KBM-7 (cell line): ENCODE measurements at regions not wholly inside any gene's neighbourhood (a gene's known extent, or its start where the extent isn't known, plus 50 kb on each side); places are given as distances from the start of the nearest gene placed in this dataset.
"Not testable (repeated sequence)": the region's sequence is repeated elsewhere in the genome, so short reads cannot be mapped to it uniquely, and the experiment has no call there.

ENCODE experiments used
- DNase-seq: peaks from one replicate; pipeline ENCODE4 v3.0.0-alpha.2; 2015
- in situ Hi-C: fragments of 300-500 bp; cut with MboI; formaldehyde crosslinking; loops from 2 replicates; pipeline ENCODE4 v1.14.3; 2020; ENCODE audit warnings: low sequenced_read_pairs, low pct_unique_long_range_greater_than_20kb, mixed read lengths

DNA sequence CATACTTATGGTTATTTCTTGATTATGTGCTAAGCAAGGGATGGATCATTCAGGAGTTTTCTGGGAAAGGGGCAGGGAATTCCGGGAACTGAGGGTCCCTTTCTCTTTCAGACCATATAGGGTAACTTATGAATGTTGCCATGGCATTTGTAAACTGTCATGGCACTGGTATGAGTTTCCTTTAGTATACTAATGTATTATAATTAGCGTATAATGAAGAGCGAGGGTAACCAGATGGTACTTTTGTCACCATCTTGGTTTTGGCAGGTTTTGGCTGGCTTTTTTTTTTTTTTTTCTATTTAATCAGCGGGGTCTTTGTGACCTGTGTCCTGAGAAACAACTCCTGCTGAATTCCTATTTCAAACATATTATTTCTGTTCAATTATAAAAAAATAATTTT lies 237.6 kb upstream of the PTER start:
- in situ Hi-C loops: no loop called here
- no peak for DNase-seq

DNA sequence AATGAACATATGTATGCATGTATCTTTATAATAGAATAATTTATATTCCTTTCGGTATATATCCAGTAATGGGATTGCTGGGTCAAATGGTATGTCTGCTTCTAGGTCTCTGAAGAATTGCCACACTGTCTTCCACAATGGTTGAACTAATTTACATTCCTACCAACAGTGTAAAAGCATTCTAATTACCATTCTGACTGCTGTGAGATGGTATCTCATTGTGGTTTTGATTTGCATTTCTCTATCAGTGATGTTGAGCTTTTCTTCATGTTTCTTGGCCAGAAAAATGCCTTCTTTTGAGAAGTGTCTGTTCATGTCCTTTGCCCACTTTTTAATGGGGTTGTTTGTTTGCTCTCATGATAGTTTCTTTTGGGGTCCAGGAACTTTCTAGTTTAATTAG lies 213.2 kb upstream of the PTER start:
- in situ Hi-C loops, DNase-seq: not testable (repeated sequence)

DNA sequence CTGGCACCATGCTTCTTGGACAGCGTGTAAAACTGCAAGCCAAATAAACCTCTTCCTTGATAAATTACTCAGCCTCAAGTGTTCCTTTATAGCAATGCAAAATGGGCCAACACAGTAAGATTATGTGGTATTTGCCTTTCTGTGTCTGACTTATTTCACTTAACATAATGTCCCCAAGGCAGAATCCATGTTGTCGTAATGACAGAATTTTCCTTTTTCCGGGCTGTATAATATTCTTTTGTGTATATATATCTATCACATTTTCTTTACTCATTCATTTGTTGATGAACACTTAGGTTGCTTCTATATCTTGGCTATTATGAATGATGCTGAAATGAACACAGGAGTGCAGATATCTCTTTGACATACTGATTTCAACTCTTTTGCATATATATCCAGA lies 209.1 kb upstream of the PTER start:
- in situ Hi-C loops: no loop called here
- DNase-seq: no peak

DNA sequence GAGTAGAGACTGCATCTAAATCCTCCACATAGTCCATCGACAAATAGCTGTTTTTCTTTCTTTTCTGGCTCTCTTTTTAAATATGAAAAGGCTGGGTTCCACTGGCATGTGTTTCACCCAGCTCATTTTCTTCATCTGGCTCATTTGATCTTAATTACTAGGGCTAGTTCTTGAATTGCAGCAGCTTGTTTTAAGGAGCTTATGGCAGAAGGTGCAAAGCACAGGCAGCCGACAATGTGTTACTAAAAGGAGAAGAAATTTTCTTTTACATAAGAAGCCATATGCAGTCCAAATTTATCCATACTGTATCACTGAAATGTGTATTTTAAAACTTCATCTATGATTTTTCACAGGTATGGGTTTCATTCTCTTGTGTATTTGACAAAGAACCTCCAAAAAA lies 205.6 kb upstream of the PTER start:
- in situ Hi-C loops: no loop called here
- DNase-seq: no peak

DNA sequence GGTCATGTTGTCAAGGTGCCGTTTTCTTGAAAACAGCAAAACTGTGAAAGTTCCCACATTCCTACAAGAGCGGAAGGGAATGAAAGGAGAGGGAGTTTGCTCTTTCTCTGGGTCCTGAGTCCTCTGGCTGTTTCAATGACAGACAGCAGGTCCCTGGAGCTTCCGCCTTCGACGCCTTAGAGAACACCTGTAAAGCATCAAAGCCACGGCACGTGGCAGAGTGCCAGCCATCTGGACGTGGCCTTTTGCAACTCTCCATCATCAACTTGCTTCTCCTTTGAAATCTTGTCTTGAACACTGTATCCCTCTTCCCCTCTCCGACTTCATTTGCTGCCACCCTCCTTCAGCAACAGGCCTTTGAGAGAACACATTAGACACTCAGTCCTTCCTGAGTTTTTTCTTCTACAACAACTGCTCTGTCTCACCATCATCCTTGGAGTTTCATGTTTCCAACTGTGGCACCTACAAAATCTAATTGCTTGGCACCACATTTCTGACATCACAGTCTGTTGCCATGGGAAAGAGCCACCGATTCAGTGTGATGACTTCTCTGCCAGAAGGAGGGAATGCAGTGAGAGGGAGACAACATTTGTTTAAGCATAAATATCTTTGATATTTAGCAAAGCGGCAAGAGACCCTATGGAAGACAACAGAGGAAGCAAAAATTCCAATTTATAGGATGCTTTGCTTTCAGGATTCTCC lies 204.9 kb upstream of the PTER start:
- in situ Hi-C loops: no loop called here

DNA sequence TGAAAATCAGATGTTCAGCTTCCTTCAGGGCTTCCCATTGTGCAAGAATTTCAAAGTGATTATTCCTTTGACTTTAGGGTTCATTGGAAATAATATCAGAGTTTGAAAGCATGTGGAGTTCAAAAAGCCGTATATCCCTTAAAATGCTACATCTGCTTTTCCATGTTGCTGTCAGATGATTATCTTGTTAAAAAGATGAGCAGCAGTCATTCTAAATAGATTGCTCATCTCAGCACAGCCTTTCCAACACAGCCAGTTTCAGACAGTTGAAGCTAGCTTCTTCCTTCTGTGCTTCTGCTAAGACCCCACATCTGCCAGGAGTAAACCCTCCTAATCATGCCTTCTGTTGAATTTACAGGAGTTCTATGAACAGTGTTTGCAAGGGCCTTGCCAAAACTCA lies 204.4 kb upstream of the PTER start:
- in situ Hi-C loops: no loop called here
- no peak for DNase-seq

More for the DNA sequence above, 204.9 kb upstream of the PTER start:
- DNase-seq: no peak

DNA sequence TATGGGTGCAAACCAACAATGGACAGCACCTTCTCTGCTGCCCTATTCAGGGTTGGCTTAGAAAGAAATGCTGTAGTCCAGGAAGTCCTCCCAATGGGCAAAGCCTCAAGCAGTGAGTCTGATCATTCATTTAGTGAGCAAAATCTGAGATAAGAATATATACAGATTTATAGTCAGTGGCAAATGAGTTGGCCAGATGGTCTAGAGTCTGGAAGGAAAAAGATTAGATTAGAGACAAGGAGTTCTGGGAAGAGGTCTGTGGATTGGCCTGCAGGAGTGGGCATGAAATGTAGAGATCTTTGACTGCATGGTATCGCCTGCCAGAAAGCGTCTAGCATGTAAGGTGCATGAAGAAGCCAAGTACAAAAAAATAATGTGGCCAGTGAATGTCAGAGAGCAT lies 201.9 kb upstream of the PTER start:
- in situ Hi-C loops: no loop called here
- no peak for DNase-seq

DNA sequence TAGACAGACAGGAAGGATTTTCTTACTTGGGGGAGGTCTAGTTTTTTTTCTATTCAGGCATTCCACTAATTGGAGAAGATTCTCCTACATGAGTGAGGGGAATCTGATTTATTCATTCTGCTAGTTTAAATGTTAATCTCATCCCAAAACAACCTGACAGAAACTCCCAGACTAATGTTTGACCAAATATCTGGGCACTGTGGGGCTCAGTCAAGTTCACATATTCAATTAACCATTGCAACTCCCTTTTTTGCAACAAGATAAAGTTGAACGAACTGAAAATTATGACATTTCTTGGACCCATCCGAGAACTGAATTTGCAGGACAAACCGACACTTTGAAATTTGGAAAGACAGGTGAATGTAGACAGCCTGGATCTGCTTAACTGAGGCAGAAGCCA lies 194.4 kb upstream of the PTER start:
- in situ Hi-C loops: no loop called here
- DNase-seq: no peak

DNA sequence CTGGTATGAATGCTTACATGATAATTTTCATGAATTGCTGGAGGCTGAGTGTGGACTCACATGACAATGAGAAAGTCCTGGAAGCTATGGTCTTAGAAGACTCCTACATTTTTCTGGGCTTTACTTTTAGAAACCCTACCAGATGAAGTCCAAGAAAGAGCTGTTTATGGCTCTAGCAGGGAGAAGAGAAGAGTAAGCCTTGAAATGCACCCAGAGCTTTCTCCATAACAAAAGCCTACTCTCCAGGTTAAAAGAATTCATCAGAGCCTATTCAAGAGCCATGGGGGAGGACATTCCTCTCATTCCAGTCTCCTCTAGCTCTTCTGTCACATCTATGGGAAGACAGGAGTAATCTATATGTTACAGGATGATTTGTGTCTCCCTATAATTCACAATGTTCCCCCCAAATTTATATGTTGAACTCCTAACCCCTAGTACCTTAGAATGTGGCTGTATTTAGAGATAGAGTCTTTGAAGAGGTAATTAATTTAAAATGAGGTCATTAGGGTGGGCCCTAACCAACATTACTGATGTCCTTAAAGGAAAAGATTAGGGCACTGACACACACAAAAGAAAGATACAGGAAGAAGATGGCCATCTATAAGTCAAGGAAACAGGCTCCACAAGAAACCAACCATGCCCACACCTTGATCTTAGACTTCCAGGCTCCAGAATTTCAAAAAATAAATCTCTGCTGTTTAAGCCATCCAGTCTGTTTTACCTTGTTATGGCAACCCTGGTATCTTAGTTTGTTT lies 193.8 kb upstream of the PTER start:
- DNase-seq: no peak
- in situ Hi-C loops: no loop called here

DNA sequence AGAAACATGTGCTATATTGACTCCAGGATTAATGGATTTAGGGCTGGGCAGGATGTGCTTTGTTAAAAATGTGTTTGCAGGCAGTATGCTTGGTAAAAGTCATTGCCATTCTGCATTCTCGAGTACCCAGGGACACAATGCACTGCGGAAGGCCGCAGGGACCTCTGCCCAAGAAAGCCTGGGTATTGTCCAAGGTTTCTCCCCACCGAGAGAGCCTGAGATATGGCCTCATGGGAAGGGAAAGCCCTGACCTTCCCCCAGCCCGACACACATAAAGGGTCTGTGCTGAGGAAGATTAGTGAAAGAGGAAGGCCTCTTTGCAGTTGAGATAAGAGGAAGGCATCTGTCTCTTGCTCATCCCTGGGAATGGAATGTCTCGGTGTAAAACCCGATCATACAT lies 186.7 kb upstream of the PTER start:
- in situ Hi-C loops, DNase-seq: not testable (repeated sequence)

DNA sequence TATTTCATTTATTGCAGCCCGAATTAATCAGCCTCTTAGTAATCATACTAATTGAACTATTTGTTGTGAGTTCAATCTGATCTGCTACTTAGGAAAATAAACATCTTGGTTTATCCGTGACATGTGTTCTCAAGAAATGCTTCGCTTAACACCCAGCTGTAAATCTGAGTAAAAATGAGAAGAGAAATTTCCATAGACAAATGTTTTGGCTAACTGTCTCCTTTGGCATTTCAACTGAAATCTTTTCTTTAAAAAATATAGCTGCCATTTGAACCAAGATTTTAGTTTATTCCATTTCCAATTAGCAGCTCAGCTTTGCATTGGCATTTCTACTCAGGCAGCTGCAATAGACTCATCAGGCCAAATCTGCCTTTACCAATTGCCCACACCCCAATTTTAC lies 180.5 kb upstream of the PTER start:
- no peak for DNase-seq
- in situ Hi-C loops: no loop called here

DNA sequence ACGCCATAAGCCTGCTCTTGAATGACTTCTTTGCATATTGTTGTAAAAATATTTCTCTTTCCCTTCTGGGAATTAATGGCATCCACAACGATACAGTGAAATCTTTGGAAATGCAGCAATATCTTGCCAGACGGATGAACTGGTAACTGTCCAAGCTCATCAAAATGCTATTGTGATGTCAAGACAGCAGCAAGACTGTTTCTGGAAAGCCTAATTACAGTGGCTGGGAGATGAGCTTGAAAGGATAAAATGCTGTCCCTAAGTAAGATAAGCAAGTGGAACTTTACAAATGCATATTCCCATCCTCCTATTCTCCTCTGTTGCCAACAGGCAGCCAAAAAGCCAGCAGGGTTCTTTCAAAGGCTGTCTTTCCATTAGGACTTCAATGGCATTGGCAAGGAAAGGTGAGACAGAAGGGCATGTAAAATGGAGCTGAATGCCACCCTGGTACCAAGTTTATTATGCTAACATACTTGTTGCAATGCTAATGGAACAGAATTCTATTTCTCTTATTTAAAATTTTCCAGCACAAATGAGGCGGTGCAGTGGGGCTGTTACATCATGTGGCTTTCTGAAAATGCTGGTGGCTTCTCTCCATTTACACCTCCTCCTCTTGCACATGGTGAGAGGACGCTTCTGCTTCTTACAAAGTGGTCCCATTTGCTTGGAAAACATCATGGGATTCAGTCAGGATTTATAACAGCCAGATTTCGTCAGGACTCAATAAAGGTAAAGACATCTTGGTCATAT lies 178.3 kb upstream of the PTER start:
- in situ Hi-C loops: no loop called here
- no peak for DNase-seq

DNA sequence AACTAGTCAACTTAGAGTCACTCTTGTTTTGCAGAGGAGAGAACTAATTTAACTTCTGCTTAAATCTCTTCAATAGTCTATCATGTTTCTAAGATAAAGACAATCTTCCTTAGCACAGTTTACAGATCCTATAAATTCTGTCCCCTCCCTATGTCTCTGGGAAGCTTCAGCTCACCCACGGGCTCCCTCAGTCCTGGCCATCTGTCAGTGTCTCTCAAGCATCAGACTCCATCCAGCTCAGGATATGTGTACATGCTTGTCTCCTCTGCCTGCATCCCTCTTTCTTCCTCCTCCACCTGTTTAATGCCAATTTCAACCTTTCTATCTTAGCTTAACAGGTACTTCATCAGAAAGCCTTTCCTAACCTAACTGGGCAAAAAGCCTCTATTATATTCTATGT lies 177.1 kb upstream of the PTER start:
- no peak for DNase-seq
- in situ Hi-C loops: no loop called here

DNA sequence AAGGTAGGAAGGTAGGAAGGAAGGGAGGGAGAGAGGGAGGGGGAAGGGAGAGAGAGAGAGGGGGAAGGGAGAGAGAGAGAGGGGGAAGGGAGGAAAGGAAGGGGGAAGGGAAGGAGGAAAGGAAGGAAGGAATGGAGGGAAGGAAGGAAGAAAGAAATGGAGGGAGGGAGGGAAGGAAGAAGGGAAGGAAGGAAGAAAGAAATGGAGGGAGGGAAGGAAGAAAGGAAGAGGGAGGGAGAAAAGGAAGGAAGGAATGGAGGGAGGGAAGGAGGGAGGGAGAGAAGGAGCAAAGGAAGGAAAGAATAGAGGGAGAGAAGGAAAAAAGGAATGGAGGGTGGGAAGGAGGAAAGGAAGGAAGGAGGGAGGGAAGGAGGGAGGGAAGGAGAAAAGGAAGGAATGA lies 176.4 kb upstream of the PTER start:
- in situ Hi-C loops: no loop called here

DNA sequence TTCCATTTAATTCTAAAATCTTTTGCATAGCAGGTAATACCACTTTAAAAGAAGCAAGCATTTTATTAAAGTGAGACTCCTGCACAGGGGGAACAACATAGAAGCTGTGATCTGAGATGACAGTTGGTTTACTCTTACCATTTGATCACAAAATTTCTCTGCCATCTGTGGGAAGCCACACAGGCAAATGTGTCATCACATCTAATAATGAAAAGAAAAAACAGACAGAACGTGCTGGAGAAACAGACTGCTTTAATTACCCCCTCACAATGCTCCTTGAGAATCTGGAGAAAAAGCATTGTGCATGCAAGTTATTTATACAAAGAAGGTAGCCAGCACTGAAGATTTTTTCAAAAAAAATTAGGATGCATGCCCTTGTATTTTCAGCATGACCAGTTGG lies 165.2 kb upstream of the PTER start:
- in situ Hi-C loops: no loop called here
- no peak for DNase-seq

More for the DNA sequence above, 176.4 kb upstream of the PTER start:
- no peak for DNase-seq

DNA sequence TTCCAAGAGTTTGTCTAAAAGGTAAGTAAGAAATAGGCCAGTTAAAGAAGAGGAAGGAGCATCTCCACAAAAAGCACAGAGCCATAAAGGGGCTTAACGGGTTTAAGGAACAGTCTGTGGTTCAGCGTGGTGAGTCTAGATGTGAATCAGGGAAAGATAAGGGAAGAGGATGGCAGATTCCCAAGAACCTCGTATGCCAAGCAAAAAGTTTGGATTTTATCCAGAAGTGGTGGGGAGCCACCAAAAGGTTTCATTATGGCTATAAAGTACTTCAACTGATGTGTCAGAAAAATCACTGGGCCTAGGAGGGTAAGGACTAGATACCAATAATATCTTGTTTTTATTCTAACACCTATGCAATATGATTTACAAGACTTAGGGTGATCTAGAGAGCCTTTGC lies 161.9 kb upstream of the PTER start:
- no peak for DNase-seq
- in situ Hi-C loops: no loop called here

DNA sequence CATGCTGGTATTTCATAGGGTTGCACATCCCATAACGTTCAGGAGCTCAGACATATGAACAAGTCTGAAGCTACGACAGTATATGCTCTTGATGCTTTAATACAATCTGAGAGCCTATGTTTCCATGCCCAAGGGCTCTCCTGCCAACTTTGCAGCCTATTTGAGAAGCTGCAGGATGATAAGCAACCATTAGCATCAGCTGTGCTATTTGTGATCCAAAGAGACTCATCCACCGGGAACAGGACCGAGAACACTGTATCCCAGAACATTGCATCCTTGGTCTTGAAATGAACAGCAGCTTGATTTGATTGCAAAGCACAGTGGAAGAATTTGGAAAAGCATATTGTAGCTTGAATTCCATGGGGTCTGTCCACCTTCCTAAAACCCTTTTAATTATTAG lies 156.2 kb upstream of the PTER start:
- in situ Hi-C loops: no loop called here

DNA sequence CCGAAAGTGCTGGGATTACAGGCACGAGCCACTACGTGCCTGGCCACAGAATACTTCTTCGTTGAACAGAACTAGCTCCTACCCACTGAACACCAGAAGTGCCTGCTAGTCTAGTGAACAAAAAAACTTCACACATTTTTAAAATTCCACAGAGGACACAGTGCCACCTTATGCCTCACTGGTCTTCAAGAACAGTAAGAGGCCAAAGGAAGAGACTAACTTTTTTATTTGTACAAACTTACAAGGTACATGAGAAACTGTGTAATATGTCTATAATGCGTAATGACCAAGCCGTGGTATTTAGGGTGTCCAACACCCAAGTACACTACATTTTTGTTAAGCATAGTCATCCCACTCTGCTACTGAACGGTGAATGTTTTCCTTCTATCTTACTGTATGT lies 144.4 kb upstream of the PTER start:
- DNase-seq: no peak
- in situ Hi-C loops: no loop called here

More for the DNA sequence above, 156.2 kb upstream of the PTER start:
- no peak for DNase-seq

DNA sequence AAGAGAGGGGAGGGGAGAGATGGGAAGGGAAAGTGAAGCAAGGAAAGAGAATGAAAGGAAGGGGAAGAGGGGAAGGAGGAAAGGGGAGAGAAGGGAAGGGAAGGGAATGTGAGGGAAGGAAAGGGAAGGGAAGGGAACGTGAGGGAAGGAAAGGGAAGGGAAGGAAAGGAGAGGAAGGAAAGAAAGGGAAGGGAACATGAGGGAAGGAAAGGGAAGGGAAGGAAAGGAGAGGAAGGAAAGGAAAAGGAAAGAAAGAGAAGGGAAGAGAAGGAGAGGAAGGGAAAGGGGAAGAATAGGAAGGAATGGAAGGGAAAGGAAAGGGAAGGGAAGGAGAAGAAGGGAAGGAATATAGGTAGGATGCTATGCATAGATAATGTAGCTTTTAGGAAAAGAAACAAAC lies 139.7 kb upstream of the PTER start:
- in situ Hi-C loops: no loop called here
- no peak for DNase-seq

DNA sequence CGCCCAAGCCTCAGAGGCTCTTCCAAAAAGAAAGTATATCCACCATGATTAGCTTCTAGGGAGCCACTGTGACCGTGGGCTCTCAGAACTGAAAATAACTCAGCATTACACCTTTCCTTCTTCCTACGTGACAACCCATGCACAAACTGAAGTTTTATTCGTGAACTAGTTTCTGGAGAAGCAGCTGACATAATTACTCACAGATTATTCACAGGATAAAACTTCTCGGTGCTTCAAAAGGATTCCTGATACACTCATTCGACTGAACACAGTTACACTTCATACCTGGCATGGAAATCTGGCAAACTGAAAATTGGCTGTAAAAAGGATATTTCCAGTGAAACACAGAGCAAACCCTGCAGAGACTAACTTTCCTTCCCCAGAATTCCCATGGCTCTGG lies 139.2 kb upstream of the PTER start:
- no peak for DNase-seq
- in situ Hi-C loops: no loop called here
